ENCODE measurements at regions not wholly inside any gene's neighbourhood (a gene's known extent, or its start where the extent isn't known, plus 50 kb on each side); places are given as distances from the start of the nearest gene placed in this dataset.

DNA sequence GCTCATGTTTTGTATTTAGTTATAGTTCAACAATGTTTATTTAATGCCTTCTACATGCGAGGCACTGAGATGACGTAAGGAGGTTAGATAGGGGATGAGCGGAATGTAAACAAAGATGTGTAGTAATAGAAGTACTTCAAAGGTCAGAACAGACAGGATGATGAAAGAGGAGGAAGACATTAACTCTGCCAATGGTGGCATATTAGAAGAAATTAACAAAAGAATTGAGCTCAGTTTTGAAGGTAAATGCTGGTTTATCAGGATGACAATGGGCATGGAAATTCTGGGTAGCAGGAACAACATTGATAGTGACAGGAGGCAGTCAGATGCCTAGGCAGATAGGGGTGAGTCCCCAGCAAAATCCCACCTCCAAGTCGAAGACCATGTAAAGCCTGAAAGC, 62.3 kb upstream of the PGRMC2 start:
- DNase-seq = no peak

DNA sequence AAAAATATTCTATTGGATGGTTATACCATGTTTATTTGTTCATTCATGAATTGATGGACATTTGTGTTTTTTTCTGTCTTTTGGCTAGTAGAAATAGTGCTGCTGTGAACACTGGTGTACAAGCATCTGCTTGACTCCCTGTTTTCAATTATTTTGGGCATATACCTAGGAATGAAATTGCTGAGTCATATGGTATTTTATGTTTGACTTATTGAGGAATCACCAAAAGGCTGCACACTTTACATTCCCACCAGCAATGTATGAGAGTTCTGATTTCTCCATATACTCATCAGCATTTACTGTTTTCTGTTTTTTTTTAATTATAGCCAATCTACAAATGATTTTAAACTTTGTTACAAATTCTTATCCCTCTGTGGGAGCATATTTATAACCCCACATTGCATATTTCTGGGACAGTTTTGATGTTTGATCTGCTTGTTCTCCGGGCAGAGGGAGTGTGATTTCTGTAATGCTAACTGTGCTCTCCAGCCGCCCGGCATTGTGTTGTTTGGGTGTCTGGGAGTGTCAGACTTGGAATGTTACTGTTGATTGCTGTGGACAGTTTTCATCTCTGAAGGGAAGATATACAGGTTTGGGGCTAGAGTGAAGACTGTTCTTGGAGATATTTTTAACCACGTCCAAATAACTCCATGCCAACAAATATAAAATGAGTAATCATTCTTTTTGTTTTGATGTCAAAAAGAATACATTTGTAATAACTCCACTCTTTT, 60.5 kb upstream of the PGRMC2 start:
- DNase-seq = peak; percentile 39

DNA sequence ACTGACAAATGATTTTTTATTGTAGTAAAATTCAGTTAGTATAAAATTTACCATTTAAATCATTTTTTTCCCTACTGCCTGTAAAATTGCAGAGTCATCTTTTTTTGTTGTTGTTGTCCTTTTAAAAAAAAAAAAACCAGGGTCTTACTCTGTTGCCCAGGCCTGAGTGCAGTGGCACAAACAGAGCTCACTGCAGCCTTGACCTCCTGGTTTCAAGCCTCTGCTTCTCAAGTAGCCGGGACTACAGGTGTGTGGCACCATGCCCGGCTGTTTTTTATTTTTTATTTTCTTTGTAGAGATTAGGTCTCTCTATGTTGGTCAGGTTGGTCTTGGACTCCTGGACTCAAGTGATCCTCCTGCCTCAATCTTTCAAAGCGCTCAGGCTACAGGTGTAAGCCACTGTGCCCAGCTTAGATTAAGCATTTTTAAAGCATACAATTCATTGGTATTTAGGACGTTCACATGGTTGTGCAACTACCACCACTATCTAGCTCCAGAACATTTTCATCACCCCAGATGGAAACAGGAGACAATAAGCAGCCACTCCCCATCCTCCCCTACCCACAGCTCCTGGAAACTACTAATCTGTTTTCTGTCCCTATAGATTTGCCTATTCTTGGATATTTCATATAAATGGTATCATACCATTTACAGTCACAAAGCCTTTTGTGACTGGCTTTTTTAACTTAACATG, 59.7 kb upstream of the PGRMC2 start:
- peak; percentile 90 for DNase-seq

DNA sequence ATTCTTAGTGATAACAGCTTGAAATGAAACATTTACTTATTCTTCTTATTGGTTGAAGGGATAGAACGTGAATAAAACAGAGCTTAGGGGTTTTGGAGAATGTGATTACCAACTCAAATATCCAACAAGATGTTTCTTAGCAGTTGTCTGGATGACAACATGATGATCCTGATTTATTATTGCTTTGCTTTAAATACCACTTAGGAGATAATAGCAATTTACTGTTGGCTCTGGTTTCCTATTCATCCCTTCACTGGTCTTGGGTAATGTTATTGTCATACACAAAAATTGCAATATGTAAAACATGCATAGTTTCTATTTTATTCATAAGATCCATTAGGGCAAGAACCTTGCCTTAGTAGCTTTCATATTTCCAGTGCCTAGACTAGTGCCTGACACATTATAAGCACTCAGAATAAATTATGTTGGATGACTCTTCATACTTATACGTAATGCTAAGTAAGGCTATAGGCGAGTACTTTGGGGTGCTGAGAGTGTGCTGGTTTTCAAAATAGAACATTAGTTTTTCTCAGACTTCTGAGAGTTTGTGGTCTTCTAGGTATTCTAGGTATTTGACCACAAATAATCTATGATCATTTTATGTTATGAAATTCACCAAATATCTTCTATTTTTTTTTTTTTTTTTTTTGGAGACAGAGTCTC, 58.6 kb upstream of the PGRMC2 start:
- no peak for DNase-seq

DNA sequence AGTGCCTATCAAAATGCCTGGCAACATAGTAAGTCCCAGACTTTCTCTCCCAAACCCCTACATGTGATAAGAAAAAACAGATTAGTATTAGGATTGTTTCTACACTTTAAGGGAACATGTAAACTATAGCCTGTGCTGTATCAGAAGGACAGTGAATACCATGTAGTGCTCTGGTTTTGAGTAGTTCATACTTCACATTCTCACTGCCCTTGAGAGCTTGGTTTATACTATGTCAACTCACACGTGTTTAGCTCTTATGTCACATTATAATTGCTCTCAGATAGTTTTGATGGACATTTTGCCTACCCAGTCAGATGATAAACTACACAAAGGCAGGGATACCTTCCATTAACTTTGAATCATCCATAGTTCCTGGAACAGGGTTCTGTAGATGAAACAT, 58.0 kb upstream of the PGRMC2 start:
- no peak for DNase-seq

DNA sequence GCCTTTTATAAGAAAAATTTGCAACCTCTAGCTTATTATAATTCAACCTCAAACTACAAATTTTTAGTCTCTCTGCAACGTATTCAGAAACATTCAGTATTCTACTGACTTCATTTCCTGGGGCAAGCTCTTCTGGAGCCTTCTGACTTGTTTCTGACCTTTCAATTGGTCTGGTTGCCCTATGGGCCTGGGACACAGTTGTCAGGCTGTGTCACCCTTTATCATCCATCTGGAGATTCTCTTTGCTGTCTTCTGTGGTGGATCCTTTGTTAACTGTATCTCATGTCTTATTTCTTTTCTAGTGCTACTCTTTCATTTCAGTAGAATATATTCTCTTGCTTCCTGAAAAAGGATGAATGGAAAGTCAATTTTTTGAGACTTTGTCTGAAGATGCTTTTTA, 55.1 kb upstream of the PGRMC2 start:
- DNase-seq = no peak

DNA sequence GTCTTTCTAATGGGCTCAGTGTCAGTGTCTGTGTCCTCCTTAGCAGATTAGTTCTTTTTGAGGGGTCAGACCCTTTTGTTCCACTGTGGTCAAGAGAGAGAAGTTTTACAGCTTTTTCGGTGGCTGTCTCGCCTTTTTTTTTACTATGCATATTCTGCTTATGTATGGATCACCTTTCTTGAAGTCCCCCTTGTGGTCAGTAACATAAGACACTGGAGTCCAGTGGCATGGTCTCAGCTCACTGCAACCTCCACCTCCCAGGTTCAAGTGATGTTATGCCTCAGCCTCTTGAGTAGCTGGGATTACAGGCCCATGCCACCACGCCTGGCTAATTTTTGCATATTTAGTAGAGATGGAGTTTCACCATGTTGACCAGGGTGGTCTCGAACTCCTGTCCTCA, 54.0 kb upstream of the PGRMC2 start:
- DNase-seq = peak; percentile 40

DNA sequence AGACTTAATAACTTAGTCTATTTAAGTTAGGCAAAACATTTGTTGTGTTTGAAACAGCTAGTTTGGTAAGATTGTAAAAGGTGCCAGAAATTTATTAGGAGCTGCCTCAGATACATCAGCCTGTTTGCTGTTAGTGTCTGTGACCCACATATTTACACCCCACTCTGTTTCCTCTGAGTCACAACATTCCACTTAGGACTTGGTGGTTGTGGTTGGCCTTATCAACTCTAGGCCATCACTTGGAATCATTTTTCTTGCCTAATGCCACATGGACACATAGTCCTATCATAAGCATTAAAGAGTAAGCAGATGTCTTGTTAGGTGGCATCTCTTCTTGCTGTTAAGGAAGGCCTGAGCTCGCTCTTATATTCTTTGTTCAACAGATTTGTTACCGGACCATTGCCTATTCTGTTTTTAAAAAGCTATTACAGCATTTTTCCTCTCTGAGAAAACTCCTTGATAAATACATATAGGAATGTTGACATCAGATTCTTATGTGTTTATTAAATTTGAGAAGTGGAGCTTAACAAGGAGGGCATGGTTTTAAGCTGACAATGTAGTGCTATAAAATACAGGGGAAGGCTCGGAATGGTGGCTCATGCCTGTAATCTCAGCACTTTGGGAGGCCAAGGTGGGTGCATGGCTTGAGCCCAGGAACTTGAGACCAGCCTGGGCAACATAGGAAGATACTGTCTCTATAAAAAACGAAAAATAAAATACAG, 51.2 kb upstream of the PGRMC2 start:
- DNase-seq = no peak

DNA sequence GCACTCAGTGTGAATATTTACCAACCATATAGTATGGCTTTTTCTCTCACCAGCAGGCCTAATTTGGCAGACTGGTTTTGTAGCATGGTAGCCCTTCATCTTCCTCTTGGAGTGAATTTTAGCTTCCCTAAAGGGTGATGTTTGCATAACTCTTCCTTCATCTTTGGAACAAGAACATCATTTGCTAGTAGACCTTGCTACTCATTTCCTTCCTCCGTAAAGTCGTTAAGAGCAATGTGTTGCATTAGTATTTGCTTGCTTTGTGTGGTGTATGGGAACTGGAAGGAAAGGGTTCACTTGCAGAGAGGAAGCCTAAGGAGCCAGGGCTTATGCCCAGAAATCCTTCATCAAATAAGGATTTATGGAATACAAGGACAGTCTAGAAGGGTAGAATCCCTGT, 50.2 kb upstream of the PGRMC2 start:
- no peak for DNase-seq

Data from hematopoietic multipotent progenitor cell treated with erythropoietin and hydrocortisone succinate and interleukin-3 and kit ligand, for 6 days (in vitro differentiated cells).